Ishikawa (cell line): ENCODE measurements at regions not wholly inside any gene's neighbourhood (a gene's known extent, or its start where the extent isn't known, plus 50 kb on each side); places are given as distances from the start of the nearest gene placed in this dataset.

Source experiments
- CREB1 ChIP-seq: IDR thresholded peaks from 2 replicates; pipeline ENCODE4 v1.6.1; 2012; ENCODE audit warnings: low read depth
- EGR1 ChIP-seq: IDR thresholded peaks from 2 replicates; pipeline ENCODE4 v1.6.1; 2012
- TAF1 ChIP-seq: IDR thresholded peaks from 2 replicates; pipeline ENCODE4 v1.6.1; 2012; ENCODE audit warnings: low read depth, mild to moderate bottlenecking
- TEAD4 ChIP-seq: IDR thresholded peaks from 2 replicates; pipeline ENCODE4 v1.6.1; 2012
- YY1 ChIP-seq: IDR thresholded peaks from 2 replicates; pipeline ENCODE4 v1.6.1; 2012; ENCODE audit warnings: low read depth
- ZBTB7A ChIP-seq: IDR thresholded peaks from 2 replicates; pipeline ENCODE4 v1.6.1; 2012; ENCODE audit warnings: low read depth
- TF ChIP-seq, protein P1 (sequence below): IDR thresholded peaks from 2 replicates; pipeline ENCODE4 v1.6.1; 2012; ENCODE audit warnings: low read depth, mild to moderate bottlenecking

DNA sequence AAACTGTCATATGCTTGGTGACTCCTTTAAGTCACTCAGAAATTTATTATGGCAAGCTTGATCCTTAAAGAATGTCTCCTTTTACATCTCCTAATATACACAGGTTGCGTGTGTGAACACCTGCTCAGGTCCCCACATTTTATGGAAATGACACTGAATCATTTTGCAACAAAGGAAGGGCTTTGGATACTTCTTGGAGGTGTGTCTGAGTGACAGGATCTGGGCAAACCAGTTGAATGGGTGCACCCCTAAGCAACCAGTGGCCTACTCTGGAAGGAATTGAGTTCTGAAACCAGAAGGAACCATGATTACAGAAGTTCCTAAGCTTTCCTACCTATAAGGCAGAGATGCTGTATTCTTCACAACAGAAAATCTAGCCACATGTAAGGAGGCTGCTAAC, 483.9 kb upstream of the KLF4 start:
- TF ChIP-seq CREB1 (no peak), ZBTB7A (no peak), EGR1 (no peak), TEAD4 (no peak), YY1 (no peak), TAF1 (no peak)
- TF ChIP-seq, protein P1, sequence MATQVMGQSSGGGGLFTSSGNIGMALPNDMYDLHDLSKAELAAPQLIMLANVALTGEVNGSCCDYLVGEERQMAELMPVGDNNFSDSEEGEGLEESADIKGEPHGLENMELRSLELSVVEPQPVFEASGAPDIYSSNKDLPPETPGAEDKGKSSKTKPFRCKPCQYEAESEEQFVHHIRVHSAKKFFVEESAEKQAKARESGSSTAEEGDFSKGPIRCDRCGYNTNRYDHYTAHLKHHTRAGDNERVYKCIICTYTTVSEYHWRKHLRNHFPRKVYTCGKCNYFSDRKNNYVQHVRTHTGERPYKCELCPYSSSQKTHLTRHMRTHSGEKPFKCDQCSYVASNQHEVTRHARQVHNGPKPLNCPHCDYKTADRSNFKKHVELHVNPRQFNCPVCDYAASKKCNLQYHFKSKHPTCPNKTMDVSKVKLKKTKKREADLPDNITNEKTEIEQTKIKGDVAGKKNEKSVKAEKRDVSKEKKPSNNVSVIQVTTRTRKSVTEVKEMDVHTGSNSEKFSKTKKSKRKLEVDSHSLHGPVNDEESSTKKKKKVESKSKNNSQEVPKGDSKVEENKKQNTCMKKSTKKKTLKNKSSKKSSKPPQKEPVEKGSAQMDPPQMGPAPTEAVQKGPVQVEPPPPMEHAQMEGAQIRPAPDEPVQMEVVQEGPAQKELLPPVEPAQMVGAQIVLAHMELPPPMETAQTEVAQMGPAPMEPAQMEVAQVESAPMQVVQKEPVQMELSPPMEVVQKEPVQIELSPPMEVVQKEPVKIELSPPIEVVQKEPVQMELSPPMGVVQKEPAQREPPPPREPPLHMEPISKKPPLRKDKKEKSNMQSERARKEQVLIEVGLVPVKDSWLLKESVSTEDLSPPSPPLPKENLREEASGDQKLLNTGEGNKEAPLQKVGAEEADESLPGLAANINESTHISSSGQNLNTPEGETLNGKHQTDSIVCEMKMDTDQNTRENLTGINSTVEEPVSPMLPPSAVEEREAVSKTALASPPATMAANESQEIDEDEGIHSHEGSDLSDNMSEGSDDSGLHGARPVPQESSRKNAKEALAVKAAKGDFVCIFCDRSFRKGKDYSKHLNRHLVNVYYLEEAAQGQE: no peak
